IMR-90 (cell line): ENCODE measurements at regions not wholly inside any gene's neighbourhood (a gene's known extent, or its start where the extent isn't known, plus 50 kb on each side); places are given as distances from the start of the nearest gene placed in this dataset.

Experiments
- ATAC-seq: fragments of 200-7000 bp; cut with Tn5 transposase; 2 replicates; pipeline ENCODE4 v1.9.1; 2020; ENCODE audit warnings: low read depth, mild to moderate bottlenecking, moderate library complexity
- BruUV-seq: library from RNA; stranded (reverse); fragments of 400-500 nt; replicated peaks from 2 replicates; lab custom pipeline; 2021; lab: Mats Ljungman, UMichigan
- CTCF ChIA-PET: fragments of 300-600 bp; formaldehyde crosslinking; extraction: SDS; loops from one replicate; lab custom pipeline; 2021; ENCODE audit warnings: antibody characterized with exemption; lab: Yijun Ruan, JAX
- POLR2A ChIA-PET: fragments of 300-600 bp; sonication (Branson Sonifier 250); formaldehyde crosslinking; loops from one replicate; lab custom pipeline; 2022; ENCODE audit warnings: antibody characterized with exemption; ENCODE audit not compliant: unreplicated experiment; lab: Charles Lee
- DNase-seq: peaks from one replicate; pipeline ENCODE4 v3.0.0; 2013
- H2AFZ ChIP-seq: replicated peaks from 2 replicates; pipeline ENCODE3; 2013; ENCODE audit warnings: low read length, mild to moderate bottlenecking; ENCODE audit not compliant: poor library complexity
- H2AK5ac ChIP-seq: 2 replicates; pipeline ENCODE4 v1.6.1; 2013; ENCODE audit warnings: low read depth, low read length, inconsistent platforms
- H2AK9ac ChIP-seq: replicated peaks from 2 replicates; pipeline ENCODE3; 2013; ENCODE audit warnings: mild to moderate bottlenecking, low read depth, low read length, moderate library complexity; ENCODE audit not compliant: poor library complexity
- H2BK120ac ChIP-seq: 2 replicates; pipeline ENCODE4 v1.6.1; 2013; ENCODE audit warnings: low read depth, low read length, inconsistent platforms
- H2BK15ac ChIP-seq: 3 replicates; pipeline ENCODE4 v1.6.1; 2013; ENCODE audit warnings: low read depth, low read length, inconsistent platforms
- H2BK20ac ChIP-seq: 2 replicates; pipeline ENCODE4 v1.6.1; 2013; ENCODE audit warnings: low read depth, mild to moderate bottlenecking, inconsistent platforms, low read length, moderate library complexity
- H2BK5ac ChIP-seq: 2 replicates; pipeline ENCODE4 v1.6.1; 2013; ENCODE audit warnings: mild to moderate bottlenecking, low read depth, low read length, inconsistent platforms; ENCODE audit not compliant: poor library complexity, severe bottlenecking
- H3K14ac ChIP-seq: replicated peaks from 2 replicates; pipeline ENCODE4 v1.6.1; 2013; ENCODE audit warnings: low read depth, low read length, inconsistent platforms
- H3K18ac ChIP-seq: 2 replicates; pipeline ENCODE4 v1.6.1; 2013; ENCODE audit warnings: low read depth, low read length, control low read depth
- H3K23ac ChIP-seq: 2 replicates; pipeline ENCODE4 v1.6.1; 2013; ENCODE audit warnings: low read depth, low read length, inconsistent platforms
- H3K27ac ChIP-seq: 2 replicates; pipeline ENCODE4 v1.5.1; 2013; ENCODE audit warnings: mild to moderate bottlenecking, control low read depth, low read length; ENCODE audit not compliant: insufficient read depth
- H3K27me3 ChIP-seq: 2 replicates; pipeline ENCODE4 v1.6.1; 2013; ENCODE audit warnings: low read length; ENCODE audit not compliant: control insufficient read depth, insufficient read depth
- H3K36me3 ChIP-seq: 2 replicates; pipeline ENCODE4 v1.6.1; 2013; ENCODE audit warnings: low read length, mixed read lengths; ENCODE audit not compliant: control insufficient read depth, insufficient read depth
- H3K4ac ChIP-seq: 2 replicates; pipeline ENCODE4 v1.6.1; 2013; ENCODE audit warnings: low read depth, low read length, inconsistent platforms
- H3K4me1 ChIP-seq: 2 replicates; pipeline ENCODE4 v1.6.1; 2013; ENCODE audit warnings: low read length, mixed read lengths; ENCODE audit not compliant: control insufficient read depth, insufficient read depth
- H3K4me2 ChIP-seq: 2 replicates; pipeline ENCODE4 v1.6.1; 2013; ENCODE audit warnings: low read depth, mild to moderate bottlenecking, control low read depth, low read length, moderate library complexity
- H3K4me3 ChIP-seq: 2 replicates; pipeline ENCODE4 v1.5.1; 2013; ENCODE audit warnings: low read depth, mild to moderate bottlenecking, control low read depth, low read length, moderate library complexity; ENCODE audit not compliant: insufficient read depth
- H3K56ac ChIP-seq: 2 replicates; pipeline ENCODE4 v1.6.1; 2013; ENCODE audit warnings: low read length, inconsistent platforms; ENCODE audit not compliant: insufficient read depth; ENCODE audit errors: extremely low read depth
- H3K79me1 ChIP-seq, 2 experiments: 2 replicates each; pipeline ENCODE4 v1.6.1; 2013; ENCODE audit warnings: low read length in 2 of 2, inconsistent platforms in 1 of 2, low read depth in 1 of 2
- H3K9ac ChIP-seq: 2 replicates; pipeline ENCODE4 v1.6.1; 2013; ENCODE audit warnings: low read depth, low read length, control low read depth
- H3K9me1 ChIP-seq: 2 replicates; pipeline ENCODE4 v1.6.1; 2013; ENCODE audit warnings: low read length, inconsistent platforms; ENCODE audit not compliant: insufficient read depth
- H3K9me3 ChIP-seq: 2 replicates; pipeline ENCODE4 v1.6.1; 2013; ENCODE audit warnings: low read length; ENCODE audit not compliant: control insufficient read depth, insufficient read depth
- H4K20me1 ChIP-seq: 2 replicates; pipeline ENCODE4 v1.6.1; 2013; ENCODE audit warnings: low read length, inconsistent platforms; ENCODE audit not compliant: insufficient read depth
- H4K5ac ChIP-seq: 2 replicates; pipeline ENCODE4 v1.6.1; 2013; ENCODE audit warnings: mild to moderate bottlenecking, low read depth, low read length, control low read depth
- H4K8ac ChIP-seq, 2 experiments: 2 replicates each; pipeline ENCODE4 v1.6.1; 2013; ENCODE audit warnings: low read depth in 2 of 2, low read length in 2 of 2, control low read depth in 1 of 2, inconsistent platforms in 1 of 2
- H4K91ac ChIP-seq: 2 replicates; pipeline ENCODE4 v1.6.1; 2013; ENCODE audit warnings: low read depth, low read length, inconsistent platforms; ENCODE audit not compliant: insufficient read depth
- BHLHE40 ChIP-seq: fragments of 150-350 bp; IDR thresholded peaks from 2 replicates; pipeline ENCODE4 v1.6.1; 2016; ENCODE audit warnings: mild to moderate bottlenecking, low read depth, low read length
- CEBPB ChIP-seq: IDR thresholded peaks from 2 replicates; pipeline ENCODE4 v1.6.1; 2012; ENCODE audit warnings: low read depth, low read length, improper control_type of control experiment
- CHD1 ChIP-seq: IDR thresholded peaks from 2 replicates; pipeline ENCODE4 v1.6.1; 2012; ENCODE audit warnings: low read depth, low read length, improper control_type of control experiment
- CTCF ChIP-seq: conservative IDR thresholded peaks from 2 replicates; pipeline ENCODE4 v1.5.1; 2012; ENCODE audit warnings: mild to moderate bottlenecking, low read depth, low read length, improper control_type of control experiment
- ELK1 ChIP-seq: fragments of 150-350 bp; IDR thresholded peaks from 2 replicates; pipeline ENCODE4 v1.6.1; 2016; ENCODE audit warnings: low read depth, mild to moderate bottlenecking, low read length, moderate library complexity, borderline replicate concordance
- MAFK ChIP-seq: IDR thresholded peaks from 2 replicates; pipeline ENCODE4 v1.6.1; 2012; ENCODE audit warnings: low read depth, low read length, improper control_type of control experiment
- MAZ ChIP-seq: IDR thresholded peaks from 2 replicates; pipeline ENCODE4 v1.6.1; 2012; ENCODE audit warnings: low read depth, mild to moderate bottlenecking, low read length, improper control_type of control experiment, moderate library complexity, borderline replicate concordance
- RCOR1 ChIP-seq: IDR thresholded peaks from 2 replicates; pipeline ENCODE4 v1.6.1; 2012; ENCODE audit warnings: mild to moderate bottlenecking, low read length, improper control_type of control experiment; ENCODE audit not compliant: insufficient replicate concordance
- SMC3 ChIP-seq: fragments of 150-350 bp; IDR thresholded peaks from 2 replicates; pipeline ENCODE4 v1.6.1; 2016; ENCODE audit warnings: low read depth, mild to moderate bottlenecking, antibody characterized with exemption, low read length, moderate library complexity
- whole genome bisulfite sequencing, 2 experiments: methylation state at CpG; one replicate each; pipeline versions ENCODE4 v1.1.5 to v1.1.7; 2013; ENCODE audit warnings: missing lambda C conversion rate in 2 of 2; ENCODE audit not compliant: insufficient read length in 1 of 2; ENCODE audit errors: extremely low coverage in 2 of 2; 5-methylcytosine and 5-hydroxymethylcytosine counted together
- dilution Hi-C: fragments of 300-500 bp; cut with HindIII; formaldehyde crosslinking; loops from one replicate; pipeline ENCODE4 v1.14.3; 2018; ENCODE audit warnings: low sequenced_read_pairs; ENCODE audit not compliant: unreplicated experiment
- in situ Hi-C: fragments of 300-500 bp; cut with MboI; formaldehyde crosslinking; loops from 3 replicates; pipeline ENCODE4 v1.14.3; 2019; ENCODE audit warnings: low sequenced_read_pairs, inconsistent platforms, mixed read lengths
- intact Hi-C: fragments of 100-400 bp; cut with micrococcal nuclease; formaldehyde crosslinking; loops from 2 replicates; pipeline ENCODE4 v1.10.0; 2022

- no TSS peak for BruUV-seq
- Histone ChIP-seq H2BK20ac (no peak overlapping the region), H2BK120ac (no peak overlapping the region), H3K27ac (no peak overlapping the region), H3K79me1 (no peaks in the 10 kb centered on the region), H4K91ac (no peak overlapping the region), H3K4me1 (no peaks in the 10 kb centered on the region), H3K4ac (no peak overlapping the region), H3K23ac (no peak overlapping the region), H2BK15ac (no peak overlapping the region), H2BK5ac (no peak overlapping the region), H3K4me2 (no peak overlapping the region), H4K8ac (no peak overlapping the region), H4K20me1 (no peaks in the 10 kb centered on the region), H3K9me1 (no peaks in the 10 kb centered on the region), H3K9me3 (peaks cover 3% of the 10 kb centered on the region), H2AK5ac (no peak overlapping the region), H2AFZ (no peak overlapping the region), H2AK9ac (no peak overlapping the region), H3K18ac (no peak overlapping the region), H3K36me3 (no peaks in the 10 kb centered on the region), H3K9ac (no peak overlapping the region), H3K14ac (no peak overlapping the region), H4K5ac (no peak overlapping the region), H3K56ac (no peak overlapping the region), H3K4me3 (no peak overlapping the region), H3K27me3 (no peaks in the 10 kb centered on the region)
- no peak for ATAC-seq
- in situ Hi-C loops (no loop called here), dilution Hi-C loops (no loop called here), intact Hi-C loops (no loop called here)
- no peak for DNase-seq
- WGBS, 2 experiments: no CpG with 5 or more reads among the region's 2 CpGs
- no peak for TF ChIP-seq CHD1
- no peak for TF ChIP-seq CEBPB
- TF ChIP-seq MAZ: no peak
- TF ChIP-seq ELK1: no peak
- TF ChIP-seq BHLHE40: no peak
- no peak for TF ChIP-seq RCOR1
- no peak for TF ChIP-seq MAFK
- TF ChIP-seq SMC3: no peak
- TF ChIP-seq CTCF: no peak
- ChIA-PET CTCF (no interaction called here), POLR2A (no interaction called here)
Observed at GRCh38 chr9:106107716-106108115, 413.4 kb downstream of the TMEM38B start.
